Fibroblast of skin of right biceps (primary cell): ENCODE measurements at regions not wholly inside any gene's neighbourhood (a gene's known extent, or its start where the extent isn't known, plus 50 kb on each side); places are given as distances from the start of the nearest gene placed in this dataset.

Experiments
- DNase-seq: peaks from one replicate; pipeline ENCODE4 v3.0.0-alpha.2; 2013

- no peak for DNase-seq
These were observed 381.9 kb downstream of the ZNF516 start for GRCh38 chr18:76113101-76113500.

GRCh38 chr18:76102626-76103025 is 392.4 kb downstream of the ZNF516 start:
- DNase-seq = no peak

- no peak for DNase-seq
These were observed 392.9 kb downstream of the ZNF516 start for GRCh38 chr18:76102156-76102555.

GRCh38 chr18:76099931-76100457 is 395.0 kb downstream of the ZNF516 start:
- DNase-seq = no peak

GRCh38 chr18:76098674-76099411 is 396.2 kb downstream of the ZNF516 start:
- no peak for DNase-seq

GRCh38 chr18:76081536-76081935 is 413.5 kb downstream of the ZNF516 start:
- DNase-seq = no peak

- no peak for DNase-seq
These were observed 414.6 kb downstream of the ZNF516 start for GRCh38 chr18:76080430-76080829.

- no peak for DNase-seq
These were observed 419.3 kb downstream of the ZNF516 start for GRCh38 chr18:76075777-76076176.

- no peak for DNase-seq
These were observed 430.0 kb downstream of the ZNF516 start for GRCh38 chr18:76064998-76065397.

- DNase-seq = no peak
These were observed 436.9 kb downstream of the ZNF516 start for GRCh38 chr18:76058146-76058545.

- DNase-seq = no peak
These were observed 437.7 kb downstream of the ZNF516 start for GRCh38 chr18:76057386-76057785.

- peak; percentile 1 for DNase-seq
These were observed 438.5 kb downstream of the ZNF516 start for GRCh38 chr18:76056471-76057110.

GRCh38 chr18:76055578-76055977 is 439.5 kb downstream of the ZNF516 start:
- DNase-seq = no peak

GRCh38 chr18:76055025-76055424 is 440.0 kb downstream of the ZNF516 start:
- no peak for DNase-seq

GRCh38 chr18:76054156-76054555 is 440.9 kb downstream of the ZNF516 start:
- DNase-seq = no peak

GRCh38 chr18:76053551-76053950 is 441.5 kb downstream of the ZNF516 start:
- no peak for DNase-seq

- no peak for DNase-seq
These were observed 442.8 kb downstream of the ZNF516 start for GRCh38 chr18:76052227-76052595.

GRCh38 chr18:76051396-76052226 is 443.4 kb downstream of the ZNF516 start:
- DNase-seq = no peak

- DNase-seq = no peak
These were observed 448.8 kb downstream of the ZNF516 start for GRCh38 chr18:76046221-76046620.

- no peak for DNase-seq
These were observed 452.5 kb downstream of the ZNF516 start for GRCh38 chr18:76042511-76042910.

- no peak for DNase-seq
These were observed 476.8 kb downstream of the ZNF516 start for GRCh38 chr18:76018210-76018609.

- no peak for DNase-seq
These were observed 482.0 kb downstream of the ZNF516 start for GRCh38 chr18:76013057-76013456.

GRCh38 chr18:76005632-76006208 is 489.3 kb downstream of the ZNF516 start:
- DNase-seq = no peak
